ENCODE measurements at regions not wholly inside any gene's neighbourhood (a gene's known extent, or its start where the extent isn't known, plus 50 kb on each side); places are given as distances from the start of the nearest gene placed in this dataset.

DNA sequence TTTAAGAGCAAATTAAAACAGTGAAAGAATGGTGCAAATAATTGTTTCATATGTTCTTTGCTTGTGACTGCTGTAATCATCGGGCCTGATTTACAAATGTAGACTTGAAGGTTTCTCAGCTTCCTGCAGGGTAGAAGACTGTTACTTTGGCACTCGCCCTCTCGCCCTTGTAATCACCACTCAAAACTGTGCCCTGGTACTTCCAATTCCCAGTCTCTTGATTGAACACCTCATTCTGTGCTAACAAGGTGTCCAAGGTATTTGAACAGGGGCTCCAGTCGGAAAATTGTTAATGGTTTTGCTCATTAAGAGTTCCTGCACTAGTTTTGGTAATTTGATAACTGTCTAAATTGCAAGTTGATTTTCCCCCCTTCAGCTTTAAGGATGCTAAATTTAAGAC is 209.5 kb downstream of the ZIC1 start:
- Histone ChIP-seq H3K9ac (ENCODE audit: low read length) (no peak overlapping the region), H2BK120ac (ENCODE audit: insufficient read depth, low read length, poor library complexity) (no peak overlapping the region), H3K79me2 (ENCODE audit: control insufficient read depth, insufficient read depth, low read length, poor library complexity) (no peaks in the 10 kb centered on the region), H3K4me1 (ENCODE audit: control insufficient read depth in 1 of 2, insufficient read depth in 2 of 2, low read length in 2 of 2) (no peaks in the 10 kb centered on the region), H4K8ac (ENCODE audit: low read depth, low read length) (no peak overlapping the region), H3K4ac (ENCODE audit: low read depth, low read length) (no peak overlapping the region), H4K91ac (ENCODE audit: low read depth, low read length) (no peak overlapping the region), H3K9me3 (ENCODE audit: insufficient read depth, low read depth, low read length) (no peaks in the 10 kb centered on the region), H3K27me3 (ENCODE audit: insufficient read depth, low read length) (no peaks in the 10 kb centered on the region), H3K4me3 (ENCODE audit: low read depth, low read length) (no peak overlapping the region), H3K18ac (ENCODE audit: low read length) (no peak overlapping the region), H3K4me2 (ENCODE audit: low read length) (no peak overlapping the region), H2AFZ (ENCODE audit: insufficient read depth, low read length, poor library complexity) (no peak overlapping the region), H3K23ac (ENCODE audit: low read length) (no peak overlapping the region), H2BK12ac (ENCODE audit: low read length) (no peak overlapping the region), H2BK5ac (ENCODE audit: low read depth, low read length, poor library complexity) (no peak overlapping the region), H2AK5ac (ENCODE audit: low read length) (no peak overlapping the region), H3K27ac (ENCODE audit: low read depth, low read length) (no peak overlapping the region), H3K36me3 (ENCODE audit: control insufficient read depth in 1 of 2, insufficient read depth in 2 of 2, low read length in 2 of 2) (no peaks in the 10 kb centered on the region), H4K12ac (ENCODE audit: low read depth, low read length) (no peak overlapping the region), H3K79me1 (ENCODE audit: low read length) (no peaks in the 10 kb centered on the region), H3K14ac (ENCODE audit: low read length) (no peak overlapping the region)
- no CpG with 5 or more reads among the region's 4 CpGs for WGBS (ENCODE audit: extremely low coverage, insufficient coverage, insufficient read length)
- no peak for DNase-seq

GRCh38 chr3:147619921-147620560 is 210.9 kb downstream of the ZIC1 start:
- H3K14ac ChIP-seq (ENCODE audit: low read length) = no peak overlapping the region
- H2AK5ac ChIP-seq (ENCODE audit: low read length) = no peak overlapping the region
- no peak overlapping the region for H3K27ac ChIP-seq (ENCODE audit: low read depth, low read length)
- no peaks in the 10 kb centered on the region for H3K27me3 ChIP-seq (ENCODE audit: insufficient read depth, low read length)
- H4K8ac ChIP-seq (ENCODE audit: low read depth, low read length) = no peak overlapping the region
- H3K36me3 ChIP-seq (ENCODE audit: control insufficient read depth in 1 of 2, insufficient read depth in 2 of 2, low read length in 2 of 2) = no peaks in the 10 kb centered on the region
- no peak overlapping the region for H4K12ac ChIP-seq (ENCODE audit: low read depth, low read length)
- H3K23ac ChIP-seq (ENCODE audit: low read length) = no peak overlapping the region
- no peak overlapping the region for H2BK5ac ChIP-seq (ENCODE audit: low read depth, low read length, poor library complexity)
- H4K91ac ChIP-seq (ENCODE audit: low read depth, low read length) = no peak overlapping the region
- no CpG with 5 or more reads among the region's 3 CpGs for WGBS (ENCODE audit: extremely low coverage, insufficient coverage, insufficient read length)
- H3K79me1 ChIP-seq (ENCODE audit: low read length) = no peaks in the 10 kb centered on the region
- H3K79me2 ChIP-seq (ENCODE audit: control insufficient read depth, insufficient read depth, low read length, poor library complexity) = no peaks in the 10 kb centered on the region
- no peaks in the 10 kb centered on the region for H3K9me3 ChIP-seq (ENCODE audit: insufficient read depth, low read depth, low read length)
- no peak overlapping the region for H2BK120ac ChIP-seq (ENCODE audit: insufficient read depth, low read length, poor library complexity)
- no peak overlapping the region for H3K18ac ChIP-seq (ENCODE audit: low read length)
- no peak overlapping the region for H2AFZ ChIP-seq (ENCODE audit: insufficient read depth, low read length, poor library complexity)
- no peak overlapping the region for H3K9ac ChIP-seq (ENCODE audit: low read length)
- no peak for DNase-seq
- no peaks in the 10 kb centered on the region for H3K4me1 ChIP-seq (ENCODE audit: control insufficient read depth in 1 of 2, insufficient read depth in 2 of 2, low read length in 2 of 2)
- no peak overlapping the region for H3K4me2 ChIP-seq (ENCODE audit: low read length)
- H2BK12ac ChIP-seq (ENCODE audit: low read length) = no peak overlapping the region
- H3K4ac ChIP-seq (ENCODE audit: low read depth, low read length) = no peak overlapping the region
- H3K4me3 ChIP-seq (ENCODE audit: low read depth, low read length) = no peak overlapping the region

- Histone ChIP-seq H4K12ac (ENCODE audit: low read depth, low read length) (no peak overlapping the region), H4K8ac (ENCODE audit: low read depth, low read length) (no peak overlapping the region), H3K36me3 (ENCODE audit: control insufficient read depth in 1 of 2, insufficient read depth in 2 of 2, low read length in 2 of 2) (no peaks in the 10 kb centered on the region), H3K14ac (ENCODE audit: low read length) (no peak overlapping the region), H2BK12ac (ENCODE audit: low read length) (no peak overlapping the region), H3K4me1 (ENCODE audit: control insufficient read depth in 1 of 2, insufficient read depth in 2 of 2, low read length in 2 of 2) (no peaks in the 10 kb centered on the region), H3K4ac (ENCODE audit: low read depth, low read length) (no peak overlapping the region), H3K4me2 (ENCODE audit: low read length) (no peak overlapping the region), H3K27ac (ENCODE audit: low read depth, low read length) (no peak overlapping the region), H2AK5ac (ENCODE audit: low read length) (no peak overlapping the region), H3K4me3 (ENCODE audit: low read depth, low read length) (no peak overlapping the region), H2AFZ (ENCODE audit: insufficient read depth, low read length, poor library complexity) (no peak overlapping the region), H3K79me2 (ENCODE audit: control insufficient read depth, insufficient read depth, low read length, poor library complexity) (no peaks in the 10 kb centered on the region), H3K9ac (ENCODE audit: low read length) (no peak overlapping the region), H3K18ac (ENCODE audit: low read length) (no peak overlapping the region), H3K79me1 (ENCODE audit: low read length) (no peaks in the 10 kb centered on the region), H3K23ac (ENCODE audit: low read length) (no peak overlapping the region), H4K91ac (ENCODE audit: low read depth, low read length) (no peak overlapping the region), H3K27me3 (ENCODE audit: insufficient read depth, low read length) (no peaks in the 10 kb centered on the region), H2BK120ac (ENCODE audit: insufficient read depth, low read length, poor library complexity) (no peak overlapping the region), H2BK5ac (ENCODE audit: low read depth, low read length, poor library complexity) (no peak overlapping the region), H3K9me3 (ENCODE audit: insufficient read depth, low read depth, low read length) (no peaks in the 10 kb centered on the region)
- DNase-seq = no peak
These were observed 211.7 kb downstream of the ZIC1 start for GRCh38 chr3:147620906-147621305.

GRCh38 chr3:147630921-147631415 is 221.8 kb downstream of the ZIC1 start:
- Histone ChIP-seq H2AFZ (ENCODE audit: insufficient read depth, low read length, poor library complexity) (no peak overlapping the region), H4K91ac (ENCODE audit: low read depth, low read length) (no peak overlapping the region), H3K9me3 (ENCODE audit: insufficient read depth, low read depth, low read length) (no peaks in the 10 kb centered on the region), H2BK5ac (ENCODE audit: low read depth, low read length, poor library complexity) (no peak overlapping the region), H3K27me3 (ENCODE audit: insufficient read depth, low read length) (no peaks in the 10 kb centered on the region), H3K4me3 (ENCODE audit: low read depth, low read length) (no peak overlapping the region), H4K8ac (ENCODE audit: low read depth, low read length) (no peak overlapping the region), H2BK12ac (ENCODE audit: low read length) (no peak overlapping the region), H3K14ac (ENCODE audit: low read length) (no peak overlapping the region), H3K4me2 (ENCODE audit: low read length) (no peak overlapping the region), H4K12ac (ENCODE audit: low read depth, low read length) (no peak overlapping the region), H3K9ac (ENCODE audit: low read length) (no peak overlapping the region), H3K4me1 (ENCODE audit: control insufficient read depth in 1 of 2, insufficient read depth in 2 of 2, low read length in 2 of 2) (no peaks in the 10 kb centered on the region), H3K27ac (ENCODE audit: low read depth, low read length) (no peak overlapping the region), H3K4ac (ENCODE audit: low read depth, low read length) (no peak overlapping the region), H3K79me1 (ENCODE audit: low read length) (no peaks in the 10 kb centered on the region), H3K18ac (ENCODE audit: low read length) (no peak overlapping the region), H2AK5ac (ENCODE audit: low read length) (no peak overlapping the region), H2BK120ac (ENCODE audit: insufficient read depth, low read length, poor library complexity) (no peak overlapping the region), H3K79me2 (ENCODE audit: control insufficient read depth, insufficient read depth, low read length, poor library complexity) (no peaks in the 10 kb centered on the region), H3K23ac (ENCODE audit: low read length) (no peak overlapping the region), H3K36me3 (ENCODE audit: control insufficient read depth in 1 of 2, insufficient read depth in 2 of 2, low read length in 2 of 2) (no peaks in the 10 kb centered on the region)
- no peak for DNase-seq
- WGBS (ENCODE audit: extremely low coverage, insufficient coverage, insufficient read length) = no CpG with 5 or more reads among the region's 1 CpG

Data from trophoblast cell (in vitro differentiated cells and primary cell).